ENCODE measurements at regions not wholly inside any gene's neighbourhood (a gene's known extent, or its start where the extent isn't known, plus 50 kb on each side); places are given as distances from the start of the nearest gene placed in this dataset.

DNA sequence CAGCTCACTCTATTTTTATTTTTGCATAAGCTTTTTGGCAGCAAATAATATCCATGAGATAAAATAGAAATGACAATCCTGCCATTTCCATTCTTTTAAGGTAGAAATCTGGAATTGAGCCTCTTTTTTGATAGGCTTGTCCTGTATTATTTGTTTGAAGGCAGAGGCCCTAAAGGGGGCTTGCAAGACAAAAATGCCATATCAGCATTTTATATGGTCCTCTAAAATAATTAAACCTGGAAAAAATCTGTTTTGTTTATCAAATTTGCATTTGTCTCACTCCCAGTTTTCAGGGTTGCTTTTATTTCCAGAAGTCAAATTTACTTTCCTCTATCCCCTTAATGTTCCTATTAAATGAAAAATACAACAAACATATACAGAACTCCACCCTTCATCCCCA lies 134.9 kb upstream of the GAP43 start:
- H3K4me3 Mint-ChIP-seq = no peak overlapping the region
- intact Hi-C loops (cut with micrococcal nuclease) = no loop called here

DNA sequence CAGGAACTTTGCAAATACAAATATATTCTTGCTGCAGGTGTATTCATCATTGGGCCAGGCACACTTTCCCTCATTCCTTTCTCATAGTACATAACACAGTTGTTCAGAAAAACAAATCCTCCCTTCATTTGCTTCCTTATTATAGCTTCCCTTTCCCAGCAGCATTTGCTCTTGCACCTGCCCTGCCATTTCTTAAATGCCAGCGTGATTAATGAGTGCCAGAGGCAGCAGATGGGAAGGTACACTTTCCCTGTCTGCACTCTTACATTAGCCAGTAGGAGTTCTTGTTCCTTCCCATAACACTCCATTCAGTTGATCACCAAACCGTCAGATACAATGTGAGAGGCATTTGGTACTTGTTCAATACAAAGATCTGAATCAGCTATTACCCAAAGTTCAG lies 128.5 kb upstream of the GAP43 start:
- H3K36me3 Mint-ChIP-seq (ENCODE audit: low read depth) = no peaks in the 10 kb centered on the region
- ChIA-PET POLR2A (no interaction called here), CTCF (interaction anchor here (0.8 to 1.0 kb wide), 2 partner anchors 9 to 51 kb away, joined by 3 to 5 read pairs; no protein-coding TSS in a partner anchor)
- H3K9me3 Mint-ChIP-seq = no peaks in the 10 kb centered on the region
- H3K27me3 Mint-ChIP-seq = peaks cover 15% of the 10 kb centered on the region
- intact Hi-C loops (cut with micrococcal nuclease) = no loop called here
- H3K27ac Mint-ChIP-seq = no peak overlapping the region
- TF ChIP-seq, protein P1, sequence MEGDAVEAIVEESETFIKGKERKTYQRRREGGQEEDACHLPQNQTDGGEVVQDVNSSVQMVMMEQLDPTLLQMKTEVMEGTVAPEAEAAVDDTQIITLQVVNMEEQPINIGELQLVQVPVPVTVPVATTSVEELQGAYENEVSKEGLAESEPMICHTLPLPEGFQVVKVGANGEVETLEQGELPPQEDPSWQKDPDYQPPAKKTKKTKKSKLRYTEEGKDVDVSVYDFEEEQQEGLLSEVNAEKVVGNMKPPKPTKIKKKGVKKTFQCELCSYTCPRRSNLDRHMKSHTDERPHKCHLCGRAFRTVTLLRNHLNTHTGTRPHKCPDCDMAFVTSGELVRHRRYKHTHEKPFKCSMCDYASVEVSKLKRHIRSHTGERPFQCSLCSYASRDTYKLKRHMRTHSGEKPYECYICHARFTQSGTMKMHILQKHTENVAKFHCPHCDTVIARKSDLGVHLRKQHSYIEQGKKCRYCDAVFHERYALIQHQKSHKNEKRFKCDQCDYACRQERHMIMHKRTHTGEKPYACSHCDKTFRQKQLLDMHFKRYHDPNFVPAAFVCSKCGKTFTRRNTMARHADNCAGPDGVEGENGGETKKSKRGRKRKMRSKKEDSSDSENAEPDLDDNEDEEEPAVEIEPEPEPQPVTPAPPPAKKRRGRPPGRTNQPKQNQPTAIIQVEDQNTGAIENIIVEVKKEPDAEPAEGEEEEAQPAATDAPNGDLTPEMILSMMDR (IDR thresholded peaks at IDR 0.05) = no peak
- H3K4me3 Mint-ChIP-seq = no peak overlapping the region
- H3K4me1 Mint-ChIP-seq (ENCODE audit: low read depth) = no peaks in the 10 kb centered on the region
- ATAC-seq (no peak), DNase-seq (no peak)

More for the DNA sequence above, 134.9 kb upstream of the GAP43 start:
- Mint-ChIP-seq H3K9me3 (no peaks in the 10 kb centered on the region), H3K4me1 (ENCODE audit: low read depth) (no peaks in the 10 kb centered on the region), H3K27ac (no peak overlapping the region), H3K36me3 (ENCODE audit: low read depth) (no peaks in the 10 kb centered on the region), H3K27me3 (peaks cover 10% of the 10 kb centered on the region)
- CTCF ChIA-PET = no interaction called here
- POLR2A ChIA-PET = no interaction called here
- TF ChIP-seq, protein P1 (IDR thresholded peaks at IDR 0.05) = no peak
- ATAC-seq (no peak), DNase-seq (no peak)

- ChIA-PET POLR2A (no interaction called here), CTCF (no interaction called here)
Measured at GRCh38 chr3:115498421-115498820, 124.9 kb upstream of the GAP43 start.

DNA sequence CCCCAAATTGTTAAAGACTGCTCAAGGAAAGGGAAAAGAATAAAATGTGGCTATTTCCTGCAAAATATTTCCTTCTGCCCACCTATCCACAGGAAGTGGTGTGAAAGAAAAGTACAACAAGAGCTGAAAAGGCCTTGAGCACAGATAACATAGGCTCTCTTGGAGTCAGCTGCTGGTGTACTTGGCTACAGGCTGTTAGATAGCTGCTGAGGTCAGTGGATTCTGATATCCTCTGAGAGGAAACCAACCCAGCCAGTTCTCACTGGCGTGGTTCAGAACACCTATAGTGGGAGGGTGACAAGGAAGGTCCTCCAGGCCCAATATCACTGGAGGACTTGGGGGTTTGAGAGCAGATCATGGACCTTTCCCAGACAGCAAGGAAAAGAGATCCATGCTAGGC lies 124.4 kb upstream of the GAP43 start:
- no peaks in the 10 kb centered on the region for H3K9me3 Mint-ChIP-seq
- H3K27ac Mint-ChIP-seq = no peak overlapping the region
- intact Hi-C loops (cut with micrococcal nuclease) = no loop called here
- no peaks in the 10 kb centered on the region for H3K4me1 Mint-ChIP-seq (ENCODE audit: low read depth)
- TF ChIP-seq, protein P1 (IDR thresholded peaks at IDR 0.05) = no peak
- no peaks in the 10 kb centered on the region for H3K36me3 Mint-ChIP-seq (ENCODE audit: low read depth)
- no peak overlapping the region for H3K4me3 Mint-ChIP-seq
- ChIA-PET POLR2A (no interaction called here), CTCF (no interaction called here)
- ATAC-seq (no peak), DNase-seq (no peak)
- H3K27me3 Mint-ChIP-seq = peaks cover 12% of the 10 kb centered on the region

More at GRCh38 chr3:115498421-115498820, 124.9 kb upstream of the GAP43 start:
- H3K4me1 Mint-ChIP-seq (ENCODE audit: low read depth) = no peaks in the 10 kb centered on the region
- H3K27me3 Mint-ChIP-seq = peaks cover 12% of the 10 kb centered on the region
- no peaks in the 10 kb centered on the region for H3K9me3 Mint-ChIP-seq
- H3K27ac Mint-ChIP-seq = no peak overlapping the region
- H3K4me3 Mint-ChIP-seq = no peak overlapping the region
- TF ChIP-seq, protein P1 (IDR thresholded peaks at IDR 0.05) = no peak
- no peak for DNase-seq
- H3K36me3 Mint-ChIP-seq (ENCODE audit: low read depth) = no peaks in the 10 kb centered on the region
- ATAC-seq = no peak
- intact Hi-C loops (cut with micrococcal nuclease) = no loop called here

DNA sequence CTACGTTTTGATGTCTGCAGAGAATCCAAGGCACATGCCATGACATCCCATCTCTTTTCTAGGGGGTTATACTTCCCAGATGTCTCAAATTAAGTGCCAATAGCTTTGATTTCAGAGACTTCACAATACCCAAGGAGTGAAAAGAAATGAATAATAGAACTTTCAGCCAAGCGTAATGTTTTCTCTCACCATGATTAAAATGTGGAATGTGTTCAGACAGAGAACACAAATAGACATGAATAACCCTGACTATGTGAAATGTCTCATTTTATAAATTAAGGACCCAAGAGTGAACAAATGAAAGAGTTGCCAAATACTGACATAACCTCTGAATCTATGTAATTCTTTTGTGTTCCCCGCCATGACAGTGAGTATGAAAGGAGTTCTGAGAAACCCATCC lies 123.6 kb upstream of the GAP43 start:
- TF ChIP-seq, protein P1 (IDR thresholded peaks at IDR 0.05) = no peak
- Mint-ChIP-seq H3K4me1 (ENCODE audit: low read depth) (no peaks in the 10 kb centered on the region), H3K27me3 (peaks cover 12% of the 10 kb centered on the region), H3K4me3 (no peak overlapping the region), H3K9me3 (no peaks in the 10 kb centered on the region), H3K27ac (no peak overlapping the region), H3K36me3 (ENCODE audit: low read depth) (no peaks in the 10 kb centered on the region)
- DNase-seq = no peak
- intact Hi-C loops (cut with micrococcal nuclease) = no loop called here
- POLR2A ChIA-PET = no interaction called here
- ATAC-seq = no peak
- CTCF ChIA-PET = no interaction called here
